GM23338 (cell line): ENCODE measurements at regions not wholly inside any gene's neighbourhood (a gene's known extent, or its start where the extent isn't known, plus 50 kb on each side); places are given as distances from the start of the nearest gene placed in this dataset.

Source experiments
- ATAC-seq: fragments of 200-7000 bp; cut with Tn5 transposase; 3 replicates; pipeline ENCODE4 v1.9.1; 2020
- DNase-seq: peaks from one replicate; pipeline ENCODE4 v3.0.0-alpha.2; 2015; ENCODE audit warnings: low spot score
- H2AFZ ChIP-seq: fragments of 200-600 bp; sonication (generic); 2 replicates; pipeline ENCODE4 v1.8.0; 2016; ENCODE audit warnings: antibody characterized with exemption, mild to moderate bottlenecking, moderate library complexity
- H3F3A ChIP-seq: fragments of 200-600 bp; sonication (generic); replicated peaks from 2 replicates; pipeline ENCODE4 v1.8.0; 2017; ENCODE audit warnings: antibody characterized with exemption, mixed run types, low read depth
- H3K27ac ChIP-seq: fragments of 200-600 bp; sonication (generic); 2 replicates; pipeline ENCODE4 v1.6.1; 2016; ENCODE audit warnings: low read depth
- H3K27me3 ChIP-seq: fragments of 200-600 bp; sonication (generic); 2 replicates; pipeline ENCODE4 v1.8.0; 2016; ENCODE audit warnings: mild to moderate bottlenecking, mixed run types, moderate library complexity; ENCODE audit not compliant: insufficient read depth
- H3K36me3 ChIP-seq: fragments of 200-600 bp; sonication (generic); 2 replicates; pipeline ENCODE4 v1.8.0; 2016; ENCODE audit warnings: mild to moderate bottlenecking; ENCODE audit not compliant: insufficient read depth
- H3K4me1 ChIP-seq: fragments of 200-600 bp; sonication (generic); 2 replicates; pipeline ENCODE4 v1.8.0; 2016; ENCODE audit warnings: mild to moderate bottlenecking, moderate library complexity; ENCODE audit not compliant: insufficient read depth
- H3K4me2 ChIP-seq: fragments of 200-600 bp; sonication (generic); 2 replicates; pipeline ENCODE4 v1.7.1; 2017; ENCODE audit warnings: mixed run types
- H3K4me3 ChIP-seq: fragments of 200-600 bp; sonication (generic); 2 replicates; pipeline ENCODE4 v1.6.1; 2016; ENCODE audit warnings: mixed run types
- H3K79me2 ChIP-seq: fragments of 200-600 bp; sonication (generic); replicated peaks from 2 replicates; pipeline ENCODE4 v1.8.0; 2017; ENCODE audit warnings: mild to moderate bottlenecking; ENCODE audit not compliant: insufficient read depth
- H3K9me2 ChIP-seq: fragments of 200-600 bp; sonication (generic); 2 replicates; pipeline ENCODE4 v1.8.0; 2017; ENCODE audit not compliant: insufficient read depth
- H4K20me1 ChIP-seq: fragments of 200-600 bp; sonication (generic); replicated peaks from 2 replicates; pipeline ENCODE4 v1.8.0; 2017; ENCODE audit warnings: mild to moderate bottlenecking; ENCODE audit not compliant: insufficient read depth
- H3K27ac Mint-ChIP-seq: 2 replicates; pipeline ENCODE4 v1.8.0; 2020; ENCODE audit warnings: inconsistent platforms, mild to moderate bottlenecking, moderate library complexity, mixed read lengths
- H3K27me3 Mint-ChIP-seq: 3 replicates; pipeline ENCODE4 v1.8.0; 2022; ENCODE audit warnings: low read depth, mild to moderate bottlenecking, moderate library complexity, mixed read lengths, inconsistent platforms; ENCODE audit not compliant: insufficient read depth, poor library complexity
- H3K36me3 Mint-ChIP-seq: 3 replicates; pipeline ENCODE4 v1.8.0; 2021; ENCODE audit warnings: low read depth, mild to moderate bottlenecking, inconsistent platforms, moderate library complexity, mixed read lengths
- H3K4me1 Mint-ChIP-seq: 3 replicates; pipeline ENCODE4 v1.8.0; 2020; ENCODE audit warnings: mild to moderate bottlenecking, inconsistent platforms, mixed read lengths
- H3K4me3 Mint-ChIP-seq: 3 replicates; pipeline ENCODE4 v1.8.0; 2021; ENCODE audit warnings: moderate library complexity, mild to moderate bottlenecking, inconsistent platforms, mixed read lengths
- H3K9me3 Mint-ChIP-seq: 3 replicates; pipeline ENCODE4 v1.8.0; 2020; ENCODE audit warnings: moderate library complexity, mild to moderate bottlenecking, inconsistent platforms, mixed read lengths
- CREB1 ChIP-seq: fragments of 250-450 bp; sonication (Bioruptor Pico); IDR thresholded peaks from 2 replicates; pipeline ENCODE4 v1.5.0; 2020; ENCODE audit warnings: low read depth, mild to moderate bottlenecking, moderate library complexity
- EZH2 ChIP-seq: fragments of 200-600 bp; sonication (generic); IDR thresholded peaks from one replicate; pipeline ENCODE4 v1.8.0; 2017; ENCODE audit warnings: antibody characterized with exemption, mild to moderate bottlenecking, low read depth; ENCODE audit not compliant: unreplicated experiment
- EZH2phosphoT487 ChIP-seq: fragments of 200-600 bp; sonication (generic); IDR thresholded peaks from one replicate; pipeline ENCODE4 v1.8.1; 2018; ENCODE audit warnings: antibody characterized with exemption; ENCODE audit not compliant: unreplicated experiment
- JUNB ChIP-seq: IDR thresholded peaks from one replicate; pipeline ENCODE4 v1.6.1; 2016; ENCODE audit warnings: antibody characterized with exemption; ENCODE audit not compliant: unreplicated experiment
- NANOG ChIP-seq: IDR thresholded peaks from 2 replicates; pipeline ENCODE4 v1.6.1; 2016; ENCODE audit warnings: antibody characterized with exemption, borderline replicate concordance
- POLR2AphosphoS5 ChIP-seq: IDR thresholded peaks from 2 replicates; pipeline ENCODE4 v1.6.1; 2016; ENCODE audit warnings: antibody characterized with exemption, low read depth
- STAT1 ChIP-seq: IDR thresholded peaks from one replicate; pipeline ENCODE4 v1.6.1; 2016; ENCODE audit warnings: antibody characterized with exemption; ENCODE audit not compliant: unreplicated experiment
- ZNF114 ChIP-seq: fragments of 250-450 bp; sonication (Bioruptor Pico); IDR thresholded peaks from 2 replicates; pipeline ENCODE4 v1.5.0; 2020; ENCODE audit warnings: mild to moderate bottlenecking, moderate library complexity
- ZNF331 ChIP-seq: fragments of 250-450 bp; sonication (Bioruptor Pico); IDR thresholded peaks from 2 replicates; pipeline ENCODE4 v1.5.0; 2020; ENCODE audit warnings: low read depth, mild to moderate bottlenecking, moderate library complexity
- TF ChIP-seq, protein P1 (sequence below), 2 experiments: fragments of 200-600 bp in 1 of 2; sonication (generic) in 1 of 2; conservative IDR thresholded peaks; 2 replicates each; pipeline versions ENCODE4 v1.5.1 to v1.6.1; 2016 to 2017; ENCODE audit warnings: antibody characterized with exemption in 2 of 2, low read depth in 2 of 2, mild to moderate bottlenecking in 2 of 2, moderate library complexity in 1 of 2
- TF ChIP-seq, protein P2 (sequence below): IDR thresholded peaks from one replicate; pipeline ENCODE4 v1.6.1; 2018; ENCODE audit warnings: antibody characterized with exemption; ENCODE audit not compliant: unreplicated experiment
- TF ChIP-seq, protein P3 (sequence below): IDR thresholded peaks from 2 replicates; pipeline ENCODE4 v1.6.1; 2016; ENCODE audit warnings: antibody characterized with exemption

DNA sequence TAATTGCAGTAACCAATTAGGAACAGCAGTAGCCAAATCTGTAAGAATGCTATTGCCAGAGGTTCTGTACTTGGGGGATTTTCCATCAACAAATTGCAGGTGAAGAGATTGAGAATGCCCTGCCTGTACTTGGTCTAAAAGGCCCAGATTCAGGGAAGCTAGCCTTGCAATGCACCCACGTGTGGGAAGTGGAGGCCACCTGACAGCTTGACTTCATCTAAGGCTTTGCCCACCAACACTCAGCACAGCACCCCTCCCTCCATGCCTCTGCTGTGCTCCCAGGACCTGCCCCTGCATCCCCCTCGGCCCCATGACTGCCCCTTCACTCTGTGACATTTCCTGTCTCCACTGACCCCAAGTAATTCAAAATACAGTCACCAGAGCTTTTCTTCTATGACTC is 79.1 kb upstream of the CDH5 start:
- Histone ChIP-seq H3K27me3 (no peaks in the 10 kb centered on the region), H3K4me2 (no peak overlapping the region), H3K36me3 (no peaks in the 10 kb centered on the region), H2AFZ (no peak overlapping the region), H3K4me1 (no peaks in the 10 kb centered on the region), H3K4me3 (no peak overlapping the region), H3K9me2 (no peaks in the 10 kb centered on the region), H3K79me2 (no peaks in the 10 kb centered on the region), H3F3A (no peaks in the 10 kb centered on the region), H4K20me1 (no peaks in the 10 kb centered on the region), H3K27ac (no peak overlapping the region)
- ATAC-seq (no peak), DNase-seq (no peak)
- H3K4me3 Mint-ChIP-seq: no peak overlapping the region
- H3K27me3 Mint-ChIP-seq: peaks cover 4% of the 10 kb centered on the region
- H3K27ac Mint-ChIP-seq: no peak overlapping the region
- H3K36me3 Mint-ChIP-seq: no peaks in the 10 kb centered on the region
- no peaks in the 10 kb centered on the region for H3K9me3 Mint-ChIP-seq
- H3K4me1 Mint-ChIP-seq: no peaks in the 10 kb centered on the region
- no peak for TF ChIP-seq STAT1
- TF ChIP-seq, protein P1, sequence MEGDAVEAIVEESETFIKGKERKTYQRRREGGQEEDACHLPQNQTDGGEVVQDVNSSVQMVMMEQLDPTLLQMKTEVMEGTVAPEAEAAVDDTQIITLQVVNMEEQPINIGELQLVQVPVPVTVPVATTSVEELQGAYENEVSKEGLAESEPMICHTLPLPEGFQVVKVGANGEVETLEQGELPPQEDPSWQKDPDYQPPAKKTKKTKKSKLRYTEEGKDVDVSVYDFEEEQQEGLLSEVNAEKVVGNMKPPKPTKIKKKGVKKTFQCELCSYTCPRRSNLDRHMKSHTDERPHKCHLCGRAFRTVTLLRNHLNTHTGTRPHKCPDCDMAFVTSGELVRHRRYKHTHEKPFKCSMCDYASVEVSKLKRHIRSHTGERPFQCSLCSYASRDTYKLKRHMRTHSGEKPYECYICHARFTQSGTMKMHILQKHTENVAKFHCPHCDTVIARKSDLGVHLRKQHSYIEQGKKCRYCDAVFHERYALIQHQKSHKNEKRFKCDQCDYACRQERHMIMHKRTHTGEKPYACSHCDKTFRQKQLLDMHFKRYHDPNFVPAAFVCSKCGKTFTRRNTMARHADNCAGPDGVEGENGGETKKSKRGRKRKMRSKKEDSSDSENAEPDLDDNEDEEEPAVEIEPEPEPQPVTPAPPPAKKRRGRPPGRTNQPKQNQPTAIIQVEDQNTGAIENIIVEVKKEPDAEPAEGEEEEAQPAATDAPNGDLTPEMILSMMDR (conservative IDR thresholded peaks at IDR 0.05; ENCODE audit: low read depth in 2 of 2): no peak

DNA sequence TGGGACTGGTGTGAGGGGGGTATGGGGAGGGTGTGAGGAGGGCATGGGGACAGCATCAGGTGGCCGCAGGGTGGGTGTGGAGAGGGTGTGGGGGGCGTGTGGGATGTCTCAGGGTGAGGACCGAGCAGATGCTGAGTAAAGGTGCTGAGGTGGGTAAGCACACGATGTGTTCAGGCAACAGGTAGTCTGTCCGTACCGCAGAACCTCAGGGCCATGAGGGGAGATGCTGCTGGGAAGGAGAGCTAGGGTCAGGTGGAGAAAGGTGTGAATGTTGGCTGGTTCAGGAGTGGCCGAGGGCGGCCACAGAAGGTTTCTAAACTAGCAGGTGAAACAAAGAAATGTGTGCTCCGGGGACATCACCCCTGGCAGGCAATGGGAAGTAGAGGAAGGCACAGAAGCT is 80.0 kb upstream of the CDH5 start:
- no peaks in the 10 kb centered on the region; the same call in 1 of the 2 replicates for H3K9me2 ChIP-seq
- TF ChIP-seq, protein P2, sequence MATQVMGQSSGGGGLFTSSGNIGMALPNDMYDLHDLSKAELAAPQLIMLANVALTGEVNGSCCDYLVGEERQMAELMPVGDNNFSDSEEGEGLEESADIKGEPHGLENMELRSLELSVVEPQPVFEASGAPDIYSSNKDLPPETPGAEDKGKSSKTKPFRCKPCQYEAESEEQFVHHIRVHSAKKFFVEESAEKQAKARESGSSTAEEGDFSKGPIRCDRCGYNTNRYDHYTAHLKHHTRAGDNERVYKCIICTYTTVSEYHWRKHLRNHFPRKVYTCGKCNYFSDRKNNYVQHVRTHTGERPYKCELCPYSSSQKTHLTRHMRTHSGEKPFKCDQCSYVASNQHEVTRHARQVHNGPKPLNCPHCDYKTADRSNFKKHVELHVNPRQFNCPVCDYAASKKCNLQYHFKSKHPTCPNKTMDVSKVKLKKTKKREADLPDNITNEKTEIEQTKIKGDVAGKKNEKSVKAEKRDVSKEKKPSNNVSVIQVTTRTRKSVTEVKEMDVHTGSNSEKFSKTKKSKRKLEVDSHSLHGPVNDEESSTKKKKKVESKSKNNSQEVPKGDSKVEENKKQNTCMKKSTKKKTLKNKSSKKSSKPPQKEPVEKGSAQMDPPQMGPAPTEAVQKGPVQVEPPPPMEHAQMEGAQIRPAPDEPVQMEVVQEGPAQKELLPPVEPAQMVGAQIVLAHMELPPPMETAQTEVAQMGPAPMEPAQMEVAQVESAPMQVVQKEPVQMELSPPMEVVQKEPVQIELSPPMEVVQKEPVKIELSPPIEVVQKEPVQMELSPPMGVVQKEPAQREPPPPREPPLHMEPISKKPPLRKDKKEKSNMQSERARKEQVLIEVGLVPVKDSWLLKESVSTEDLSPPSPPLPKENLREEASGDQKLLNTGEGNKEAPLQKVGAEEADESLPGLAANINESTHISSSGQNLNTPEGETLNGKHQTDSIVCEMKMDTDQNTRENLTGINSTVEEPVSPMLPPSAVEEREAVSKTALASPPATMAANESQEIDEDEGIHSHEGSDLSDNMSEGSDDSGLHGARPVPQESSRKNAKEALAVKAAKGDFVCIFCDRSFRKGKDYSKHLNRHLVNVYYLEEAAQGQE: no peak
- TF ChIP-seq NANOG: no peak
- TF ChIP-seq ZNF331 (CRISPR knock-in tag): no peak
- TF ChIP-seq, protein P1 (conservative IDR thresholded peaks at IDR 0.05; ENCODE audit: low read depth in 2 of 2): no peak
- TF ChIP-seq ZNF114 (CRISPR knock-in tag): no peak
- no peak for TF ChIP-seq CREB1 (CRISPR knock-in tag)
- no peak for TF ChIP-seq EZH2
- no peak for TF ChIP-seq POLR2AphosphoS5
- no peak for TF ChIP-seq JUNB
- TF ChIP-seq STAT1: no peak
- TF ChIP-seq, protein P3, sequence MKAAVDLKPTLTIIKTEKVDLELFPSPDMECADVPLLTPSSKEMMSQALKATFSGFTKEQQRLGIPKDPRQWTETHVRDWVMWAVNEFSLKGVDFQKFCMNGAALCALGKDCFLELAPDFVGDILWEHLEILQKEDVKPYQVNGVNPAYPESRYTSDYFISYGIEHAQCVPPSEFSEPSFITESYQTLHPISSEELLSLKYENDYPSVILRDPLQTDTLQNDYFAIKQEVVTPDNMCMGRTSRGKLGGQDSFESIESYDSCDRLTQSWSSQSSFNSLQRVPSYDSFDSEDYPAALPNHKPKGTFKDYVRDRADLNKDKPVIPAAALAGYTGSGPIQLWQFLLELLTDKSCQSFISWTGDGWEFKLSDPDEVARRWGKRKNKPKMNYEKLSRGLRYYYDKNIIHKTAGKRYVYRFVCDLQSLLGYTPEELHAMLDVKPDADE: no peak
- no peak for TF ChIP-seq EZH2phosphoT487

More for the DNA sequence above, 80.0 kb upstream of the CDH5 start:
- ATAC-seq (no peak), DNase-seq (no peak)
- H3K4me1 Mint-ChIP-seq: no peaks in the 10 kb centered on the region
- no peak overlapping the region for H3K27ac Mint-ChIP-seq
- peaks cover 4% of the 10 kb centered on the region for H3K27me3 Mint-ChIP-seq
- no peak overlapping the region for H3K4me2 ChIP-seq
- H4K20me1 ChIP-seq: no peaks in the 10 kb centered on the region
- H3K4me1 ChIP-seq: no peaks in the 10 kb centered on the region
- H3K27me3 ChIP-seq: no peaks in the 10 kb centered on the region
- H3K4me3 ChIP-seq: no peak overlapping the region
- H2AFZ ChIP-seq: no peak overlapping the region
- H3K9me3 Mint-ChIP-seq: no peaks in the 10 kb centered on the region; the same call in 2 of the 3 replicates
- H3F3A ChIP-seq: no peaks in the 10 kb centered on the region
- no peaks in the 10 kb centered on the region for H3K36me3 ChIP-seq
- no peaks in the 10 kb centered on the region for H3K79me2 ChIP-seq
- H3K27ac ChIP-seq: no peak overlapping the region
- H3K4me3 Mint-ChIP-seq: no peak overlapping the region
- H3K36me3 Mint-ChIP-seq: no peaks in the 10 kb centered on the region
